CD4-positive, alpha-beta T cell treated with Interleukin-6 at 100 ng/mL for 8 hours (primary cell): ENCODE measurements at regions not wholly inside any gene's neighbourhood (a gene's known extent, or its start where the extent isn't known, plus 50 kb on each side); places are given as distances from the start of the nearest gene placed in this dataset.
"Not testable (repeated sequence)": the region's sequence is repeated elsewhere in the genome, so short reads cannot be mapped to it uniquely, and the experiment has no call there.

Source experiments
- DNase-seq: peaks from one replicate; pipeline ENCODE4 v3.0.0-alpha.2; 2020; ENCODE audit warnings: mixed read lengths, low spot score

DNA sequence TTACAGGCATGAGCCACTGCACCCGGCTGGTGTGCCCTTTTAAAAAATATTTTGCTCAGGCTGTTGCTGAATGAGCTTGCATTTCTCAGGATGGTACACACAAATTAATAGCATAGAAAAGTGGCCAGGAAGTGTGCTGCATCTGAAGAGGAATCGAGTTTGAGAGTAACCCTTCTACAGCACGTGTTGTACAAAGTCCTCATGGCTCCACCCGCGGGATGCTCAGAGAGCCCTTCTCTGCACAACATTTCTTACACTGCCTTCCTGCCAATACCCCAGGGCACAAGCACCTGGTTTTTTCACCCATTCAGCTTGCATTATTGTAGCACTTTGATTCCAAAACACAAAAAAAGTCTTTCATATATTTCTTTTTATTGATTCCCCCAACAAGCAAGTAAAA lies 90.1 kb upstream of the NEDD4L start:
- no peak for DNase-seq

DNA sequence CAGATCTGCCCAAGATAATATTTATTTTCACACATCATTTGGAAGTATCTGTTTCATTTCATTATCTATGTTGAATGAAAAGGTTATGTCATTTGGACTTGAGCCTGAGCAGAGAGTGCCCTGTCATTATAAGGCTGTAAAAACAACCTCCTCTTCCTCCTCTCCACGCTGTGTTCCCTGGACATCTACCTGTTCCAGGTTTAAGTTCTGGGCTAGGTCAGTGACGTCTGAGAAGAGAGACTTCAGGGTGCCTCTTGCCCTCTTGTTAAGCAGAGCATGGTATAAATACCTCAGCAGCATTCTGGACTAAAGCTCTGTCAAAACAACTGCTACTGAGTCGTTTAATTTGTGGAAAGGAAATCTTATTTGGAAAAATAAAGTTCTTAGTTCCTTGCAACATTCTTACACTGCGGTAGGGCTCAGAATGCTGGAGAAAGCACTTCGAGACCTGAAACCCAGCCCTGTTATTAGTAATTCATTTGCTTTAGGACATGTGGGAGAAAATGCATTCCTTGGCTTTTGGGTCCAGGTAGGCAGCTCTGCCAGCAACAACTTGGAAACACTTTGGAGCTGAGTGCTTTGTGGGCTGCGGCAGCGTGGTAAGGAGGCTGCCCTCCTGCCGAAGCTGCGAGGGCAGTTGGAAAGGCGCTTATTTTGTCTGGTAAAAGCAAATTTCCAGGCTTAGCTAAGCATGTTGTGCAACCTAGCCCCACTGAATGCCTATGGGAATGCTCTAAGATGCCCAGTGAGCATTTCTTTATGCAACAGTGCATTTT lies 91.8 kb upstream of the NEDD4L start:
- no peak for DNase-seq

DNA sequence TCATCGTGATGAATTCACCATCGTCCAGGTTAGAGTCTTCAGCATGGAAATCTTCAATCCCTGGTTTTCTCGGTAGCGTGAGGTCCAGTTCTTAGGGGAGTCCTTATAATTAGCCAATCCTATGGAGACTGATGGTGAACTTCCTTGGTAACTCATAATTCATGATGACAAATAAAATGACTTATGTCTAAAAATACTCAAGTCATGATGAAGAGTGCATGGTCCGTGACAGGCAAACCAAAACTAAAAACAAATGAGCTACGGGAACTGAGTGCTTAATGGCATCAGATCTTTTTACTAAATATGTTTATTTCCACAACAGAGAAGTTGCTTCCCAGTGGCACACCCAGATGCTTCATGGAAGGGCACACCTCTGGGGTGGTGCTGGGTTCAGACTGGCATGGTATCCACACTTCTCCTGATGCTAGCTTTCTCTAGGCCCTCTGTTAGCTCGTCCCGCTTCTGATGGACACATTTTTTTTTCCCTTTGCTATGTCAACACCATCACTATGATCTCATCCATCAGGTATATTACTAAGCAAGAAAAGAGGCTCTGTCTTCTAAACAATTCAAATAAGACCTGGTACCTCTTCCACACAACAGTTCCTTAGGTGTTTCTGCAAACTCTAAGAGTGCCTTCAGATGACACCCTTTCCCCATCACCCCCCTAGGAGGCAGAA lies 92.8 kb upstream of the NEDD4L start:
- no peak for DNase-seq

DNA sequence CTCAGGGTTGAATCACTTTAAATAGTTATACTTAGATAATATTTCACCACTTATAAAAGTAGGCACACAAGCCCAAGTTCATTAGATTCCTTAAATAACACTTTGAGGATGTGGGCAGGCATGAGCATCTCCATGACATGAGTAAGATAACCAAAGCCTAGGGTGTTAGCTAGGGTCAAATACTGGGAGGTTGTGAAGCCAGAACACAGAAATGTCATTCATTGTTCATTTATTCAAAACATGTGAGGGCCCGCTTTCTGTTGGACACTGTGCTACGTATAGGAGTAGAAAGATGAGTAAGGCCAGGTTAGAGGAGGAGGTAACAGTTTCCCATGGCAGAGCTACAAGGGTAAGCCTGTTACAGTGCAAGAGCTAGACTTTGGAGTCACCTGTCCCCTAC lies 93.5 kb upstream of the NEDD4L start:
- no peak for DNase-seq

DNA sequence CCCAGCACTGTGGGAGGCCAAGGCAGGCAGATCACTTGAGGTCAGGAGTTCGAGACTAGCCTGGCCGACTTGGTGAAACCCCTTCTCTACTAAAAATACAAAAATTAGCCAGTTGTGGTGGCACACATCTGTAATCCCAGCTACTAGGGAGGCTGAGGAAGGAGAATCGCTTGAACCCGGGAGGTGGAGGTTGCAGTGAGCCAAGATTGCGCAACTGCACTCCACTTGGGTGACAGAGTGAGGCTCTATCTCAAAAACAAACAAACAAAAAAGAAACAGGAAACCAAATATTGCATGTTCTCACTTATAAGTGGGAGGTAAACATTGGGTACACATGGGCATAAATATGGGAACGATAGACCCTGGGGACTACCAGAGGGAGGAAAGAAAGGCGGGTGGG lies 94.7 kb upstream of the NEDD4L start:
- not testable (repeated sequence) for DNase-seq

DNA sequence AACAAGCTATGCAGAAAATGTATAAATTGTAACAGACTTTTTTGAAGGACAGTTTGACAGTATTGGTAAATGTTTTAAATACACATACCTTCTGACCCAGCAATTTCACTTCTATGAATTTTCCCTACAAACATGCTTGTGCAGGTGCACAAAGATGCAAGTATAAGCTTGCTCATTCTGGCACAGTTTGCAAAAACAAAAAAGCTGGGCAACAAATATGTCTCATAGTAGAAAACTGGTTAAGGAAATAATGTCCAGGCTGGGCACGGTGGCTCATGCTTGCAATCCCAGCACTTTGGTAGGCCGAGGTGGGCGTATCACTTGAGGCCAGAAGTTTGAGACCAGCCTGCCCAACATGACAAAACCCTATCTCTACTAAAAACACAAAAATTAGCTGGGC lies 96.9 kb upstream of the NEDD4L start:
- DNase-seq = no peak

DNA sequence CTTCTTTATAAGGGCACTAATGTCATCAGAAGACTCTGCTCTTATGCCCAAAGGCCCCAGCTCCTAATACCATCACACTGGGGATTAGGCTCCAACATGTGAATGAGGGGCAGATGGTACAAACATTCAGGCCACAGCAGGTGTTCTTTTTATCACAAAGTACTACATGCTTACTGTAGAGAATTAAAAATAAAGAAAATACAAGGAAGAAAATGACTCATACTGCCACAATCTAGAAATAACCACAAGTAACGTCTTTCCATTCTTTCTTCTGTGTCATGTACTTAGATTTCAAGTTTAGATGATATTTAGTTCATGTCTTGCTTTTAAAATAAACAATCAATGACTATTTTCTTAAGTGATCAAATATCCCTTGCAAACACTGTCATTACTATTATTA lies 100.3 kb upstream of the NEDD4L start:
- DNase-seq = no peak

DNA sequence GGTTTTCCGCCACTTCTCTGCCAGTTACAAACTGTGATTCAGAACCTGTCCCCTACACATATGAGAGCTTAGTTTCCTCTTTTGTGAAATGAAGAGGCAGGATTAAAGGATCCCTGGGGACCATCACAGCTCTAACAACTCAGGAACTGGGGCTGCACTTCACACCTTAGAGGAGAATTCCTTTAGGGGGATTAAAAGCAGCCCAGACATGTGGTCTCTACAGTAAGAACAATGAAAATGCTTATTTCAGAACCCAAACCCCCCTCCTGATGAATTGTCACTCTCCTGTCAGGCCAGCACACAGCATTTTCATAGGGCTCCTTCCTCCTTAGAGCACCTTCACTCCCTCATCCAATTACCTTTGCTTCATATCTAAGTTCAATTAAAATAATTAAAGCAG lies 101.5 kb upstream of the NEDD4L start:
- DNase-seq = no peak

DNA sequence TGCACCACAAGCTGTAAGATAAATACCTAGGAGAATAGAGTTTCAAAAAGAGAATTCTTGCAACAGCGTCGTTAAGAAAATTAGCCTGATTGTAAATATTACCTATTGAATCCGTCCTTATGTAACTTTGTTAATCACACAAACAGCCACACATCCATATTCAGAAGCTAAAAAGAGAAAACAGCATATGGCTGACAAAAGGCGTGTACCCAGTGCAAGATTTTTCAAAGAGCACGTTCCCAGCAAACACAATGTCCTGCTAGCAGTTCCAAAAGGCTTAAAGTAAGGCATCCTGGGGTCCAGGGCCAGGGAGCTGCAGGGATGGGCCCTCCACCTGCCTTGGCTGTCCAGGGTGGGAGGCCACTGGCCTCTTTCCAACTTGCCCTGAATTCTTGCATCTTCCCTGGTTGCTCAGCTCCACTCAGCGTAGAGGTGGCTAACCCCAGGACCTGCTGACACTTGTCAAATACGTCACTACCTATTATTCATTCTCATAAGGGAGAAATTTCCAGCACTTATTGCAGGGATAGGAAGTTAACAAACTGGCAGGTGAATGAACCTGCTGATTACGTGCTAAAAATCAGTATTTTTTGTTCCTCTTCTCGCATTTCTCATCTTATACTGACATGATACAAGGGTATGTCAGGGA lies 102.1 kb upstream of the NEDD4L start:
- DNase-seq = no peak

DNA sequence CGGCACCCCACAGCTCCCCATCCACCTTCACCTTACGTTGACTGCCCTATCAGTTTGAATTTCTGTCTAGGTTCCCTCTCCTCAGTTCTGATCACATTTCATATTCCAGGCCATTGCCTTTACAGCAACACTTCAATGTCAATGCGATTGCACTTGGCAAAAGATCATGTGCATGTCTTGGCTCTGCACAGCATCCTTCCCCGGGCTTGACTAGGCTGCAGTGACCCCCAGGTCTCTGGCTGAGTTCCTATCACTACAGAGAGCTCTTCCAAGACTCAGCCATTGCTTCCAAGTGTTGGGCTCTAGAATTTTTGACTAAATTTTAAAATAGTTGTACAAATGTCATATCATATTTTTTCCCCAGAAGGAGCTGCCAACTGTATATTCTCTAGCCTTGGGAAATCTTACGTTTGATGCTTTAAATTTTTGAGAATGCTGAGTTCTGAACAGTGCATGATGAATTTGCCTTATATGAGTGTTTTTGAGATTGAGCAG lies 103.8 kb upstream of the NEDD4L start:
- DNase-seq = no peak

DNA sequence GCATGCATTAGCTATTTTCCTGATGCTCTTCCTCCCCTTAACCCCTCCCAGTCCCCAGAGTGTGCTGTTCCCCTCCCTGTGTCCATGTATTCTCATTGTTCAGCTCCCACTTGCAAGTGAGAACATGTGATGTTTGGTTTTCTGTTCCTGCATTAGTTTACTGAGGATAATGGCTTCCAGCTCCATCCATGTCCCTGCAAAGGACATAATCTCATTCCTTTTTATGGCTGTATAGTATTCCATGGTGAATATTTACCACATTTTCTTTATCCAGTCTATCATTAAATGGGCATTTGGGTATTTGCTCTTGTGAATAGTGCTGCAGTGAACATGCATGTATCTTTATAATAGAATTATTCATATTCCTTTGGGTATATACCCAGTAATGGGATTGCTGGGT lies 109.7 kb upstream of the NEDD4L start:
- DNase-seq = not testable (repeated sequence)

DNA sequence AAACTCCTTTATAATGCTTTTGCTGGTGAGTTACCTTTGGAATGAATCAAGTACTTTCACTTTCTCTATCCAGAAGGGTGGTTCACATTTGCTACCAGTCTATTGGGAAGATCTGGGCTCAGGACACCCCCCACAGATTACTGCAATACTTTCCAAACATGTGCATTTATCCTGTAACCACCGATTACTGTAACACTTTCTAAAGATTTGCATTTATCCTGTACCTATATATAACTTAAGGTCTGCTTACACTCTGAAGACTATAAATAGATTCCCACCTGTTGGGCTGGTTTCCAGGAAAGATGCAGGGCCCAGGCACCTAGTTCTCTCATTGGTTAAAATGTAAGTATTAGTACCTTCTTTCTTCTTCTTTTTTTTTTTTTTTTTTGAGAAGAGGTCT lies 113.0 kb upstream of the NEDD4L start:
- no peak for DNase-seq

DNA sequence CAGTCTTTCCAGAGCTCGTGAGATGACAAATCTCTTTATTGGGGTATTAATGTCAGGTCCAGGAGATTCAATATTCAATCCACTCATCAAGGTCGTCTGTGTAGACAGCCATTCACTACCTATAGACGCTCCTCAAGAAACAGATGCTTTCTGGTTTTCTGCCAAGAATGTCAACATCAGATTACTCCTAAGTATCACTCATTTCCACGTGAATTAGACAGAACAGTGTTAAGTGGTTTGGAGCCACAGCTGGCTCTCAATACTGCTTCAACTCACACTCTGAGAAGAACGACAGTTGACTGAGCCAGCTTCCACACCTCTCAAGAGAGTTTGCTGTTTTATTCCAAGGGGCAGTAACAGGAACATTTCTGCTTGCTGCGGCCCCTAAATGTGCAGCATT lies 113.5 kb upstream of the NEDD4L start:
- DNase-seq = no peak

DNA sequence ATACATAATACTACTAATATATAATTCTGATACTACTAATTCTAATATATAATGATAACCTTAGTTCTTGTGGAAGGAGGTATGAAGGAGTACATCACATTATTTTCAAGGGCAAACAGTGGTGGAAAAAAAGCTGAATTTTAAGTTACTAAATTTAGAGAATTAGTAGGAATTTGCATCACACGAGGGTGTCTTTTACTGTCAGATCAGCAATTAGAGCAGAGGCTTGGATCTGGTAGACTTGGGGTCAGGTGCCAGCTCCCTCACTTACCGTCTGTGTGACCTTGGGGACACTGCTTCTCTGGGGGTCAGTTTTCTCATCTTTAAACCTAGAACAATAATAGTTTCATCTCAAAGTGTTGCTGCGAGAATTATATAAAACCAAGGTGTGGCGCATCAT lies 114.1 kb upstream of the NEDD4L start:
- no peak for DNase-seq

DNA sequence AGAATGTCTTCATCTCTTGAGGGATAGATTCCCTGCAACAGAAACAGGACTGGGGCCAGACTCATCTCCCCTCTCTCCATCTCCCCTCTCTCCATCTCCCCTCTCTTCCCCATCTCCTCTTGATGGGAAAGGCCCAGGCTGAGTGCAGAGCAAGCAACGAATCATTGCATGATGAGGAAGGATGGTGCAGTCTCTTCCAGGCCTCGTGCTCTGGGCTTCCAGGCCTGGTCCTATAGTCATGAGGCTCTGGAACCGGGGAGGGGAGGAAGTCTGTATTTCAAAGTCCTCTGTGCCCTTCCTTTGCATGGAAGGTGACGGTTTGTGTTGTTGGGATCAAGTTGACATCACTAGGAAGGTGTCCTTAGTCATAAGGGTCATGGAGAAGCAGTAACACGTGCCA lies 115.6 kb upstream of the NEDD4L start:
- no peak for DNase-seq

DNA sequence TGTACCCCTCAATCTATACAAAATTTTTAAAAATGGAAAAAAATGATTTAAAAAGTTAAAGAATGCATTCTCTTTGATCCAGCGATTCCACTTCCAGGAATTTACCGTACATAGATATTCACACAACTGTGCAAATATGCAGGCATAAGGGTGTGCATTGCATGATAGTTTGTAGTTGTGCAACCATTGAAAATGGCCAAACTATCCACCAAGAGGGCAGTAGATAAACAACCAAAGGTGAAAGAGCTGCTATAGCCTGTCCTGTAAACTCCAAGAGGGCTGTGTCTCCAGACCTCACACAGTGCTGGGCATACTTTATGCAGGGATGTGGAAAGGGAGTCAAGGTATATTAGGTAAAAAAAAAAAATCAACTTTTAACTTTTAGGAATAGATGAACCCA lies 116.5 kb upstream of the NEDD4L start:
- DNase-seq = no peak

DNA sequence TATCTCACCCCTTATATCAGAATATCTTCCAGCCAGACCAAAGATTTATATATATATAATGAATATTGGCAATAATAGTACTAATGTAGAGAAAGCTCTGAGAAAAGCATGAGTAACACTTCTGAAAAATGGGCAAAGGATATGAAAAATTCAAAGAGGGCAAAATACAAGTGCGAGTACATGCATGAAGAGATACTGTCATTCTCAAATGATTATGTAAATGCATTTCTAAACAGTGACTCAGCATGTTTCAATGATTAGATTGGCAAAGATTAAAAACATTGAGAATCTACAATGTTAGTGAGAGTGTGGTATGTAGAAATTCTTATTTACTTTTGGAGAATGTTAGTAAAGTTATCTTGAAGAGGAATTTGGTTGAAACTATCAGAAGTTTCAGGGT lies 118.3 kb upstream of the NEDD4L start:
- no peak for DNase-seq

DNA sequence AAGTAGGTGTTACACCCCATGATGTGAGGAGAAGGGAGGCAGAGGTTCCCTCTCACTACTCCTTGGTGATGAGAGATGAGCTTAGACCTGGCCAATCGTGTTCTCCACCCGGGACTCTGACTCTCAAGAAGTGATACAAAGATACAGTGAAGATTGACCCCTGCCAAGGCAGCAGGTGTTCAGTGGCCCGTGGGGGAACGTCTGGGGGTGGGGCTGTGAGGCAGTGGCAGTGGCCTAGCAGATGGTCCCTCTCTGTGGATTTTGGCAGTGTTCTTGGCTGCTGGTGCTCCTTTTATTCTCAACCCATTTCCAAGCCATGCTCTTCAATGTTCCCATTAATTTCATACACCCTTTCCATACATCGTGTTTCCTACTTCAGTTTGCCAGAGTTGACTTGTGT lies 120.4 kb upstream of the NEDD4L start:
- no peak for DNase-seq

DNA sequence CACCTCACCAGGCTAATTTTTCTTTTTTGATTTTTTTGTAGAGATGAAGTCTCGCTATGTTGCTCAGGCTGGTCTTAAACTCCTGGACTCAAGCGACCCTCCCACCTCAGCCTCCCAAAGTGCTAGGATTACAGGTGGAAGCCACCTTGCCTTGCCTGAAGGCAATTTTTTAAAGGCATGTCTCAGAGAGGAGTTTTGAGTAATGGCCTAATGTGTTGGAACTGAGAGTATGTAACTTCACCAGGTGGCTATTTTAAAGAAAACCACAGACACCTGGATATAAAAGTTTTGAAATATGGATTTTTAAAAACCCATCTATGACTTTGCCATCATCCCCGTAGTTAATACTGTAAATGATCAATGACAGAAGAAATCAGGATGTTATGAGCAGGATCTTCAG lies 119.8 kb upstream of the ATP8B1 start:
- DNase-seq = no peak

DNA sequence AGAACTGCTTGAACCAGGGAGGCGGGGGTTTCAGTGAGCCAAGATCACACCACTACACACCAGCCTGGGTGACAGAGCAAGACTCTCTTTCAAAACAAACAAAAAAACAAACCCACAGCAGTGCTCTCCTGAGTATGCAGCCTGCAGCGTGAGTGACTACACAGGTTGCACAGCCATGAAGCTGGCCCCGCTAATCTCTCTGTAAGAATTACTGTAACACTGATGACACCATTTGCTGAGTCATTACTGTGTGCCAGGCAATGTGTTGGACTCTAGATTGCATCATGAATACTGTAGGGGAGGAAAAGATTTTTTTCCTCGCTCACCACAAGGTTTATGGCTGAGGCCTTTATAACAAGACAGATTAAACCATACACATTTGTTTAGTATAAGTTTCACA lies 118.6 kb upstream of the ATP8B1 start:
- DNase-seq = no peak

DNA sequence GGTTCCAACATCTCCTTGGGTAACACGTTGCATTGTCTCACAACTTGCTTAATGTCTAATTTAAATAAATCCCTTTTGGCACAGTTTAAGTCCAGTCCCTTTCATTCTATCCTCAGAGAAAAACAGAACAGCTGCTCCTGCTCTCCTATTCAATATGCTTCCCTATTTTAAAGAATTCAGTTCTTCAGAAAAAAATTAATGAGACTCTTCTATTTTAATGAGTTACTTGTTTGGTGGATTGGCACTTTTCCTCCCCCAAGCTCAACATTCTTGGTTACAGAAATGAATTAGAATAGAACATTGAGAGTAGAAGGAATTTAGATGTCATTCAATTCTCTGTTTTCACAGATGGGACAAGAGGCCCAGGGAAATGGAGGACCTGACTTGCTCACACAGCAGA lies 116.9 kb upstream of the ATP8B1 start:
- DNase-seq = no peak

DNA sequence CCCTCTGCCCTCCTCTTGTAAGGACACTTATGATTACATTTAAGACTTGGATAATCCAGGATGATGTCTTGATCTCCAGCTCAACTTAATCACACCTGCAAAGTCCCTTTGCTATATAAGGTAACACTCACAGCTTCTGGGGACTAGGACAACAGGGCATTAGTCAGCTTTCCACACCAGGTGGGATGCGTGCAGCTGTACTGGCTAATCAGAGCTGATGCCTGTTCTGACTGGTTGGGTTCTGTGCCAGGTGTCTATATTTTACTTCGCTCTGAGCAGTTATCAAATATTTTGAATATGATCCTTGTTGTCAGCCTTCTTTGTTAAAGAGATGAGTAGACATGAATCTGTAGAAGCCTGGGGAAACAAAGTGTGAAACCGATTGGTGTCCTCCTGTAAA lies 115.5 kb upstream of the ATP8B1 start:
- no peak for DNase-seq

DNA sequence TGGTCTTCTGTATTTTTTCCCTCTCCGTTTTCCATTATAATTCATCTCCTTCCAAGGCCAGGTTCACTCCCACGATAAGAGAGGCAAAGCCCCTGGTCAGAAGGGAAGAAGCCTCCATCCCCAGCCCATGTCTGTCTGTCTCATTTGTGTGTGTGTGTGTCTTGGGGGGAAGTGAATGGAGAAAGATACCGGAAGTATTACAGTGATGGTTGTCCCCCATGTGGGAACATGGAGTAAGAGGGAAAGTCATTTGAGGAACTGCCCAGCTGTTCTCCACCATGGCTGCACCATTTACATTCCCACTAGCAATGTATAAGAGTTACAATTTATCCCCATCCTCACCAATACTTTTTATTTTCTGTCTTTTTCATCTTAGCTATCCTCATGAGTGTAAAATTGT lies 113.6 kb upstream of the ATP8B1 start:
- no peak for DNase-seq
